ENCODE measurements at regions not wholly inside any gene's neighbourhood (a gene's known extent, or its start where the extent isn't known, plus 50 kb on each side); places are given as distances from the start of the nearest gene placed in this dataset.

DNA sequence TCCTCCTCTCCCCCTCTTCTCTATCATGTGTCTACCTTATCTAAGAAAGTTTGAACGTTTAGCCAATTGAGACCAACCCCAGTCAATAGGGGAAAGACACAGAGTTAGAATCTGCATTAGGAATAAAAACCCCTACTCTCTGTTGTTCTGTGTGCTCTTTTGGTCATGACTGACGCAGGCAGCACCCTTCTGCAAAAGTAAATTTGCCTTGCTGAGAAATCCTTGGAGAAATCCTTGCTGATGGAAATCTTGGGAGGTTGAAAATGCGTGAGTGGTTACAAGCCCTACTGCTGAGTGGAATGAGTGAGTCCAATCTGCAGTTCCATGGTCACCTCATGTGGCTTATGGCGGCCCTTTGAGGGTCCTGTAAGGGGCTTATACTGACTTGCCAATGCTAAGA, 145.2 kb downstream of the AASDHPPT start:
- TF ChIP-seq POLR2A (IDR thresholded peaks at IDR 0.05) = no peak
- TF ChIP-seq, protein P1, sequence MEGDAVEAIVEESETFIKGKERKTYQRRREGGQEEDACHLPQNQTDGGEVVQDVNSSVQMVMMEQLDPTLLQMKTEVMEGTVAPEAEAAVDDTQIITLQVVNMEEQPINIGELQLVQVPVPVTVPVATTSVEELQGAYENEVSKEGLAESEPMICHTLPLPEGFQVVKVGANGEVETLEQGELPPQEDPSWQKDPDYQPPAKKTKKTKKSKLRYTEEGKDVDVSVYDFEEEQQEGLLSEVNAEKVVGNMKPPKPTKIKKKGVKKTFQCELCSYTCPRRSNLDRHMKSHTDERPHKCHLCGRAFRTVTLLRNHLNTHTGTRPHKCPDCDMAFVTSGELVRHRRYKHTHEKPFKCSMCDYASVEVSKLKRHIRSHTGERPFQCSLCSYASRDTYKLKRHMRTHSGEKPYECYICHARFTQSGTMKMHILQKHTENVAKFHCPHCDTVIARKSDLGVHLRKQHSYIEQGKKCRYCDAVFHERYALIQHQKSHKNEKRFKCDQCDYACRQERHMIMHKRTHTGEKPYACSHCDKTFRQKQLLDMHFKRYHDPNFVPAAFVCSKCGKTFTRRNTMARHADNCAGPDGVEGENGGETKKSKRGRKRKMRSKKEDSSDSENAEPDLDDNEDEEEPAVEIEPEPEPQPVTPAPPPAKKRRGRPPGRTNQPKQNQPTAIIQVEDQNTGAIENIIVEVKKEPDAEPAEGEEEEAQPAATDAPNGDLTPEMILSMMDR (IDR thresholded peaks at IDR 0.05) = no peak

All from adrenal gland (tissue), 5 donors.